Medulla oblongata (tissue), 1 donor: ENCODE measurements at regions not wholly inside any gene's neighbourhood (a gene's known extent, or its start where the extent isn't known, plus 50 kb on each side); places are given as distances from the start of the nearest gene placed in this dataset.

Experiments used
- DNase-seq: peaks from one replicate; pipeline ENCODE4 v3.0.0-alpha.2; 2015; ENCODE audit errors: extremely low spot score

DNA sequence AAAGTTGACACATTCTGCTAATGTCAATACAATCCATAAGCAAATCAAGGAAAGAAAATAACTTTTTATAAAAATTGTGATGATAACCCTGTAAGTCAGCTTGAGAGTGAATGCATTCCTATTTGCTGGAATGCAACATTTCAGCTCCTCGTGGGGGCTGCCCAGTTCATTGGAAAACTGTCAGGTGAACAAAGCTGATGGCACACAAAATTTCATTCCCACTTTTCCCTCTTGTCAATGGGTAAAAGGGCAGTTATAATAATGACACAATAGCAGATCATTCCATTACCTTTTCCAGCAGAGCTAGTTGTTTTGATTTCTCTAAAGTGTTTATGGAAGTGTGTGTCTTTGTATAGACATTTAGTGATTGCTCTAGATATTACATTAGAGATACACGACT lies 1124.6 kb upstream of the MAP3K7 start:
- no peak for DNase-seq

DNA sequence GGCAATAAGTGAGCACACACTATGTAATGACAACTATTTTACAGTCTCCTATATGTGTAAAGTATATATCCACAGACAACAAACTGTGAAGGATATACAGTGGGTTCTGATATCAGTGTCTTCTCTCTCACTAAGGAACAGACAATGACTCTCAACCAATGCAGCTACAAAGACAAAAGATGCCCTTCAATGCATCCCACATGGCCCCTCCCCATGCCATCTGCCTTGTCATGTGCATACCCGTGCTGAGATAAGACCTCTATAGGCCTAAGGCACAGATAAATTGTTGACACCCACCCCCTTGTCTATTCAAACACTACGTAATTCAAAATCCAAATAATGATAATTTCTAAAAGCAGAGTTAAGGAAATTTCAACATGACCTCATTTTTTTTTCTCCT lies 1123.5 kb upstream of the MAP3K7 start:
- DNase-seq, result peak; percentile 19

DNA sequence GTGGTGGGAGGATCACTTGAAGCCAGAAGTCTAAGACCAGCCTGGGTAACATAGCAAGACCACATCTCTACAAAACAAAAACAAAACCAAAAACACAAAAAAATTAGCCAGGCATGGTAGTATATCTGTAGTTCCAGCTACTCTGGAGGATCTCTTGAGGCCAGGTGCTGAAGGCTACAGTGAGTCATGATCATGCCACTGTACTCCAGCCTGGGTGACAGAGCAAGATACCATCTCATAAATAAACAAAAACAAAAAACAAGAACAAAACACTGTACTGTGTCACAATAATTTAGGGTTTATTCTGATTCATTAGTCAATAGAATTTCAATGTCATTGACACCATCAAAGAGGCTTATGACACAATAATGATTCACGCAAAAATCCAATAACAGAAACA lies 1121.7 kb upstream of the MAP3K7 start:
- no peak for DNase-seq

- no peak for DNase-seq
Observed at GRCh38 chr6:91705646-91706045, 1118.8 kb upstream of the MAP3K7 start.

GRCh38 chr6:91704531-91704930 lies 1117.7 kb upstream of the MAP3K7 start:
- DNase-seq, result no peak

- DNase-seq, result no peak
Observed at GRCh38 chr6:91697010-91697695, 1110.3 kb upstream of the MAP3K7 start.

- no peak for DNase-seq
Observed at GRCh38 chr6:91695221-91695620, 1108.3 kb upstream of the MAP3K7 start.

DNA sequence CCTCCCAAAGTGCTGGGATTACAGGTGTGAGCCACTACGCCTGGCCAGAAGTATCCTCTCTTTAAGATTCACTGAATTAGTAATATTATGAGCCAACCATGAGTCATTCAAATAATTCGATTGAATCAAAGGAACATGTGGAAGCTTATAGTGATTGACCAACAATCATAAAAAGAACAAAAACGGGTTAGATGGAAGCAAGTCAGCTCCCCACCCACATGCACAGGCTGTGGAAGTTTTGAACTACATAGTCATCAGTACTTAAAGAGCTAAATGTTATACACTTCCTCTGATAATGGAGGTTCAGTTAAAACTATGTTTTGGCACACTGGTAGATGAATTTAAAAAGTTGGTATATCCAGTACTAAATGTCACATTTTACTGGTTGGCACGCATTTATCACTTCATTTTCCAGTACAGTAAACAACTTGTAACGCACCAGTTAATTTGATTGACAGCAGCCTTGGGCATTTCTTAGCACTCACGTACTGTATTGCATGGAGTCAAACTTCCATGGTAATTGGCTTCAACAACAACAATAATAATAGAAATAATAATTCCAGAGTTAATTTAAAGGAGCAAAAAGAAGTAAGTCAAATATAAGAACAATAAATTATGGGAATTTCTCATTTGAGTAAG lies 1107.3 kb upstream of the MAP3K7 start:
- no peak for DNase-seq

- DNase-seq, result no peak
Observed at GRCh38 chr6:91691449-91691848, 1104.6 kb upstream of the MAP3K7 start.

- no peak for DNase-seq
Observed at GRCh38 chr6:91683240-91683639, 1096.4 kb upstream of the MAP3K7 start.

GRCh38 chr6:91681296-91681695 lies 1094.4 kb upstream of the MAP3K7 start:
- no peak for DNase-seq

- DNase-seq, result no peak
Observed at GRCh38 chr6:91678679-91679446, 1092.0 kb upstream of the MAP3K7 start.

- no peak for DNase-seq
Observed at GRCh38 chr6:91672201-91672600, 1085.3 kb upstream of the MAP3K7 start.

- DNase-seq, result no peak
Observed at GRCh38 chr6:91669871-91670268, 1083.0 kb upstream of the MAP3K7 start.

- DNase-seq, result peak; percentile 33
Observed at GRCh38 chr6:91669154-91669870, 1082.4 kb upstream of the MAP3K7 start.

DNA sequence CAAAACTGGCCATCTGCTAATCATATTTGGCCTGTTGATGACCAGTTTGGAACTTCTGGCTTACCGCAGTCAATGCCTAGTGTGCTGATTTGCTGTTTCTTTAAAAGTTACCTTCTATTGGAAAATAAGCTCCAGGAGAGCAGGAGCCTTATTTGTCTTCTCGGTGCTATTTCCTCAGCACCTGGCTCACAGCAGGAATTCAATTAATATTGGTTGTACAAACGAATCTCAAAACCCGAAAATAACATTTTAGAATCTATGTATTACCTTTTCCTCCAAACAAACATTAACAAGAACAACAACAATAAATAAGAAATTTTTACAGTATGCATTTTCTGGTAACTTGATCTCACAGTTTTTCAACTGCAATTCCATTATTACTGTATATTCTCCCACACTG lies 1080.7 kb upstream of the MAP3K7 start:
- no peak for DNase-seq

DNA sequence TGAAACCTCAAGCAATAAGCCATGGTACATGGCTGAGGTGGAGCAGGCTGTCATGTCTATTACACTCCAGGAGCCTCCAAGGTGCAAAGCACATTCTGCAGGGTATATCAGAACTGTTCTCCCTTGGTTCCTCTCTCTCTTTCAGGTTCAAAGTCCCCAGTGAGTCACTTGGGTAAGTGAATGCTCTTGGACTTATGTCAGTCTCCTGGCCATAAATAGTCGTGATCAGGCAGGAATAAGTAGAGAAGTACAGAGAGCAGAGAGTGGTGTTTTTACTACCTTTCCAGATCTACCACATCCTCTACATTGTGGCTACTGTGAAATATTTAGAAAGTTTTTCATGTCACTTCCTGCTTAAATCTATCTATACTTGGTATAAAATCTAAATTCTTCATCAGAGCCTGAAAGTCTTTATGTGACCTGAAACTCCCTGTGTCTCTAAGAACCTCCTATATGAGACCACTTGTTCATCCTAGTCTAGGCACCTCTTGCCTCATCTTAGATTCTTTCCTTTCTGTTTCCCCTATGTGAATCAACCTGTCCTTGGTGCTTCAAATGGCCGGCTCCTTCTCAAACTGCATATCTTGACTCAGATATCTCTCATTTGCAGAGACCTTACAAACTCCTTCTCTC lies 1077.6 kb upstream of the MAP3K7 start:
- no peak for DNase-seq

DNA sequence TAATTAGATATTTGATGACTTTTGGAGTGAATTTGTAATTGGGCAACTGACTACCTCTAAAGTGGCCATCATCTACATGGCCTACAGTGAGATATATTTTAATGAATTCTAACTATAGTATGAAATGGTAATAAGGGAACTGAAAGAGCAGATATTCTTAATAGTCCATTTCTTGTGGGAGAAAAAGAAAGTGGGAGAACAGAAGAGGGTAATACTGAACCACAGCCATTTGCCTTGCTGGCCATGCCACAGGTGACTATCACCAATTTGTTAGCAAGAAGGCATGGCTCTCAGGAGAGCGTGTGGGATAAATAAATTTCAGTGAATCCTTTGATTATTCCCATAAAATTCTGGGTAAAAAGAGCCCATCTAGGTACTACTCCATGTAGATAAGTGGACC lies 1074.0 kb upstream of the MAP3K7 start:
- DNase-seq, result no peak

- no peak for DNase-seq
Observed at GRCh38 chr6:91659891-91660290, 1073.0 kb upstream of the MAP3K7 start.

DNA sequence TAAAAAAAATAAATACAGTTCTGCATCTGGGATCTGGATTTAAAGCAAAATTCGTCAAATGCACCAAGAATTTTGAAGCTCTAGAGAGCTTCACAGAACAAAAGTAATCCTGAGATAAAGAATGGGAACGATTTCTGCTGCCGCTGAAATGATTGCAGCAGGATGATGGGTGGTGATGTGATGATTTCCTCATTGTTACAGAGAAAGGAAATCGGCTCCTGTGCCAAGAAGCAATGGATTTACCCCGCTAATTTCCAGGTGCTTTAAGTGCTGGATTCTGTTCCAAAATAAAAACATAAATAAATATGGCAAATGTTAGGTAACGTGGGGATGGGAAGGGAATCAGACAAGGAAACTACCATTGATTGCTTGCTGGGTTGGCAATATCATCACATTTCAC lies 1067.9 kb upstream of the MAP3K7 start:
- DNase-seq, result no peak

DNA sequence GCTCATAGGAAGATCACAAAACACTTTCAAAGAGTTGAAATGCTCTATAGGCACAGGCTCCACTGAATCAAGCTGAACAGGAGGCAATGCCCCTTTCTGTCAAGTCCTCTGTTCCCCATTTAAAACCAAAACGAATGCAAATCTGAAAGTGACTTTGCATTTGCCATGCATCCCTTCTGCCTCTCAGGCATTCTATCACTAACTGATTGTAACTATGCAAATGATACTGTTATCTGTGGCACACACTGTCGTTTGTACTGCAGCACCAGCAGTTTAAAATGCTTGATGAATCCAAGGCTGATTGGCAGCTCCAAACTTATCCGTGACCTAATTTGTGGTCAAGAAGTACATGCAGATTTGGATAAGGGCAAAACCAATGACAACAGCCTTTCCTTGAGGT lies 1067.5 kb upstream of the MAP3K7 start:
- DNase-seq, result no peak

DNA sequence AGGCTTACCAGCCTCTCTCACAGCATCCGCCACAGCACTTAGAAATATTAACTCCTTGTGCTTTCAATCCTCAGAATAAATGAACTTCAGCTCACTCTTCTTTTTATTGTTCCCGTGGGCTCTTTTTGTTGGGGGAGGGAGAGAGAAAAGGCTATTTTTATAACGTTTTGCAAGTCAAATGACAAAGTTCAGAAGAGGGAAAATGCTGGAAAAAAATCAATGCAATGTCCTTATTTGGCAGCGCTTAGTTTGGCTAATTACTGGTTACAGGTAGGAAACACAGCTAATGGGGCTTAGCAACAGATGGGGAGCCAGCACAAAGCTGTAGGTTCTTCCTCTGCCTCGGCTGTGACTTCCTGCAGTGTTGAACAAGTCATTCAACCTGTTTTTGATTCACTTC lies 1067.0 kb upstream of the MAP3K7 start:
- DNase-seq, result no peak
